Caco-2 (cell line): ENCODE measurements at regions not wholly inside any gene's neighbourhood (a gene's known extent, or its start where the extent isn't known, plus 50 kb on each side); places are given as distances from the start of the nearest gene placed in this dataset.

Source experiments
- BruUV-seq: library from RNA; stranded (reverse); fragments of 400-500 nt; replicated peaks from 2 replicates; lab custom pipeline; 2021; lab: Mats Ljungman, UMichigan
- CTCF ChIA-PET: fragments of 300-600 bp; sonication (Branson Sonifier 250); formaldehyde crosslinking; loops from one replicate; lab custom pipeline; 2022; ENCODE audit warnings: antibody characterized with exemption; lab: Charles Lee
- POLR2A ChIA-PET: fragments of 300-600 bp; sonication (Branson Sonifier 250); formaldehyde crosslinking; loops from one replicate; lab custom pipeline; 2022; ENCODE audit warnings: antibody characterized with exemption; lab: Charles Lee
- DNase-seq, 2 experiments: peaks; one replicate each; pipeline versions ENCODE4 v3.0.0 to v3.0.0-alpha.2; 2020 to 2022
- H3K27me3 ChIP-seq: replicated peaks from 2 replicates; pipeline ENCODE4 v1.6.0; 2011; ENCODE audit warnings: low read length; ENCODE audit not compliant: control insufficient read depth, insufficient read depth
- H3K36me3 ChIP-seq: 2 replicates; pipeline ENCODE4 v1.5.1; 2011; ENCODE audit warnings: low read length; ENCODE audit not compliant: control insufficient read depth, insufficient read depth
- H3K4me1 ChIP-seq: fragments of 250-450 bp; sonication (Bioruptor Pico); 2 replicates; pipeline ENCODE4 v1.5.1; 2020; ENCODE audit warnings: mild to moderate bottlenecking
- H3K4me3 ChIP-seq: 2 replicates; pipeline ENCODE4 v1.5.1; 2011; ENCODE audit warnings: low read depth, mild to moderate bottlenecking, control low read depth, low read length
- H3K9me3 ChIP-seq: fragments of 250-450 bp; sonication (Bioruptor Pico); 2 replicates; pipeline ENCODE4 v1.5.1; 2020; ENCODE audit warnings: mild to moderate bottlenecking, moderate library complexity
- H3K27ac Mint-ChIP-seq: one replicate; pipeline ENCODE4 v1.8.0; 2022; ENCODE audit warnings: mixed read lengths; ENCODE audit not compliant: unreplicated experiment
- H3K27me3 Mint-ChIP-seq: one replicate; pipeline ENCODE4 v1.8.0; 2022; ENCODE audit warnings: mixed read lengths; ENCODE audit not compliant: insufficient read depth, unreplicated experiment
- H3K36me3 Mint-ChIP-seq: one replicate; pipeline ENCODE4 v1.8.0; 2022; ENCODE audit warnings: mild to moderate bottlenecking, mixed read lengths; ENCODE audit not compliant: insufficient read depth, unreplicated experiment
- H3K4me1 Mint-ChIP-seq: one replicate; pipeline ENCODE4 v1.8.0; 2022; ENCODE audit warnings: low read depth, mixed read lengths; ENCODE audit not compliant: unreplicated experiment
- H3K4me3 Mint-ChIP-seq: one replicate; pipeline ENCODE4 v1.8.0; 2022; ENCODE audit warnings: mild to moderate bottlenecking, moderate library complexity, mixed read lengths; ENCODE audit not compliant: unreplicated experiment
- H3K9me3 Mint-ChIP-seq: one replicate; pipeline ENCODE4 v1.8.0; 2022; ENCODE audit warnings: mixed read lengths; ENCODE audit not compliant: unreplicated experiment
- intact Hi-C: fragments of 100-400 bp; cut with micrococcal nuclease; formaldehyde crosslinking; loops from one replicate; pipeline ENCODE4 v1.10.0; 2022; ENCODE audit not compliant: unreplicated experiment
- TF ChIP-seq, protein P1 (sequence below), 2 experiments: fragments of 200-600 bp in 1 of 2; IDR thresholded peaks; 1 replicate in 1 of 2; 2 replicates in 1 of 2; pipeline versions ENCODE4 v1.5.1 to v1.8.0; 2011 to 2022; ENCODE audit warnings: antibody characterized with exemption in 1 of 2, control low read depth in 1 of 2, inconsistent platforms in 1 of 2, low read depth in 1 of 2, low read length in 1 of 2, mild to moderate bottlenecking in 1 of 2, moderate library complexity in 1 of 2; ENCODE audit not compliant: insufficient read depth in 1 of 2, severe bottlenecking in 1 of 2, unreplicated experiment in 1 of 2

- no peak for DNase-seq
- BruUV-seq, result no TSS peak
- Histone ChIP-seq H3K27me3 (no peaks in the 10 kb centered on the region), H3K4me1 (peaks cover 15% of the 10 kb centered on the region; the same call in 1 of the 2 replicates), H3K4me3 (no peak overlapping the region), H3K9me3 (no peaks in the 10 kb centered on the region), H3K36me3 (no peaks in the 10 kb centered on the region)
- H3K4me3 Mint-ChIP-seq, result no peak overlapping the region
- H3K9me3 Mint-ChIP-seq, result no peaks in the 10 kb centered on the region
- H3K27me3 Mint-ChIP-seq, result no peaks in the 10 kb centered on the region
- H3K36me3 Mint-ChIP-seq, result peaks cover 7% of the 10 kb centered on the region
- no peak overlapping the region for H3K27ac Mint-ChIP-seq
- ChIA-PET POLR2A (no interaction called here), CTCF (no interaction called here)
- TF ChIP-seq, protein P1, sequence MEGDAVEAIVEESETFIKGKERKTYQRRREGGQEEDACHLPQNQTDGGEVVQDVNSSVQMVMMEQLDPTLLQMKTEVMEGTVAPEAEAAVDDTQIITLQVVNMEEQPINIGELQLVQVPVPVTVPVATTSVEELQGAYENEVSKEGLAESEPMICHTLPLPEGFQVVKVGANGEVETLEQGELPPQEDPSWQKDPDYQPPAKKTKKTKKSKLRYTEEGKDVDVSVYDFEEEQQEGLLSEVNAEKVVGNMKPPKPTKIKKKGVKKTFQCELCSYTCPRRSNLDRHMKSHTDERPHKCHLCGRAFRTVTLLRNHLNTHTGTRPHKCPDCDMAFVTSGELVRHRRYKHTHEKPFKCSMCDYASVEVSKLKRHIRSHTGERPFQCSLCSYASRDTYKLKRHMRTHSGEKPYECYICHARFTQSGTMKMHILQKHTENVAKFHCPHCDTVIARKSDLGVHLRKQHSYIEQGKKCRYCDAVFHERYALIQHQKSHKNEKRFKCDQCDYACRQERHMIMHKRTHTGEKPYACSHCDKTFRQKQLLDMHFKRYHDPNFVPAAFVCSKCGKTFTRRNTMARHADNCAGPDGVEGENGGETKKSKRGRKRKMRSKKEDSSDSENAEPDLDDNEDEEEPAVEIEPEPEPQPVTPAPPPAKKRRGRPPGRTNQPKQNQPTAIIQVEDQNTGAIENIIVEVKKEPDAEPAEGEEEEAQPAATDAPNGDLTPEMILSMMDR (IDR thresholded peaks at IDR 0.05; ENCODE audit: insufficient read depth in 1 of 2, low read depth in 1 of 2, low read length in 1 of 2, severe bottlenecking in 1 of 2, unreplicated experiment in 1 of 2), result no peak
- intact Hi-C loops, result loop anchor here (10.0 kb wide), 1 partner anchor 166 kb away; the partner anchor contains the start of gene HDAC4
- H3K4me1 Mint-ChIP-seq, result no peaks in the 10 kb centered on the region
Observed at GRCh38 chr2:239570216-239570925, 169.6 kb upstream of the HDAC4 start.

DNA sequence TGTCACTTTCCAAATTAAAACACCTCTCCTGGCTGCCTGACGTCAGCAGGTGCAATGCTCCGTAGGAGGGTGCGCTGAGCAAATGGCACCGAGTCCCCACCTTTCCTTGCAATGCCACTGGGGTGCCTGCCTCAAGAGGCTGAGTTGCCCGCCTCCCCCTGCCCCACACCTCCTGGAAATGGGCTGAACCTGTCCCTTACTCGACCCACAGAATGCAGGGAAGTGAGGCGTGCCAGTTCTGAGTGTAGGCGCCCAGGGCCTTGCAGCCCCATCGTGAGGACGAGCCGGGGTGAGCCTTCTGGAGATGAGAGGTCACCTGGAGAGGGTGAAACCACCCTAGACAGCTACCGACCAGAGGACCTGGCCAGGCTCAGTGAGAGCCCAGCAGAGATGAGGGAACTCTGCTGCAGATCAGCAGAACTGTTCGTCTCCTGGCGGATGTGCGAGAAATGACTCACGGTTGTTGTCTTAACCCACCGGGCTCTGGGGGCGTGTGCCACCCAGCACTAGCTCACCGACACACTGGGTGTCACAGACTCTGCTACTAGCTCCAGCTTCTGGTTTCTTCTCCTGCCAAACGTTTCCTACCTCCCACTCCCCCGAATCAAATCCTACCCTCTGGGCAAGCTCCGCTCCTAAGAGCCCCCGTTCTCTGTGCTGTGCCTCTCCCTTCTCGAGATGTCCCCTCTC is 168.7 kb upstream of the HDAC4 start:
- Histone ChIP-seq H3K4me1 (peaks cover 7% of the 10 kb centered on the region; the same call in 1 of the 2 replicates), H3K9me3 (no peaks in the 10 kb centered on the region), H3K4me3 (no peak overlapping the region), H3K36me3 (no peaks in the 10 kb centered on the region), H3K27me3 (no peaks in the 10 kb centered on the region)
- Mint-ChIP-seq H3K4me3 (no peak overlapping the region), H3K36me3 (peaks cover 3% of the 10 kb centered on the region), H3K9me3 (no peaks in the 10 kb centered on the region), H3K4me1 (no peaks in the 10 kb centered on the region), H3K27ac (no peak overlapping the region), H3K27me3 (no peaks in the 10 kb centered on the region)
- ChIA-PET CTCF (no interaction called here), POLR2A (no interaction called here)
- intact Hi-C loops, result loop anchor here (10.0 kb wide), 1 partner anchor 165 kb away; the partner anchor contains the start of gene HDAC4
- BruUV-seq, result no TSS peak
- DNase-seq, result no peak
- TF ChIP-seq, protein P1 (IDR thresholded peaks at IDR 0.05; ENCODE audit: insufficient read depth in 1 of 2, low read depth in 1 of 2, low read length in 1 of 2, severe bottlenecking in 1 of 2, unreplicated experiment in 1 of 2), result no peak

DNA sequence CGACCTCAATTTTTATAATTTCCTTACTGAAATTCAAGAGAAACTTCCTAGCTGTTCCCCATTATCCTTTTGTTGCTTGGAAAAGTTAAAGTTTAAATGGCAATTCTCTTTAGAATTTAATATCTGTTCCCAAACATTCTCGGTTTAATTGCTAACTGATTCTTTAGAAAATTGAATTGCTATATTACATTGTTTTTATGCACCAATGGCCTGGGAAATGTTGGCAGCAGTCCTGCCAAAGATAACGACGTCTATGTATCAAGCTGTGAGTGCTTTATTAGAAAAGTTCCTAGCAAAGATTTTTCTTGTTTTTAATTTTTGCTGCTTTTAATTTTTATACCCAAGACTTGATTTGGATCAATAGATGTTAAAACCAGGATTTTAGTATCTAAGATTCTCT is 167.8 kb upstream of the HDAC4 start:
- H3K36me3 ChIP-seq, result no peaks in the 10 kb centered on the region
- H3K36me3 Mint-ChIP-seq, result no peaks in the 10 kb centered on the region
- no peak overlapping the region for H3K4me3 ChIP-seq
- no peak for DNase-seq
- POLR2A ChIA-PET, result no interaction called here
- no peaks in the 10 kb centered on the region for H3K4me1 ChIP-seq
- no peak overlapping the region for H3K27ac Mint-ChIP-seq
- BruUV-seq, result no TSS peak
- TF ChIP-seq, protein P1 (IDR thresholded peaks at IDR 0.05; ENCODE audit: insufficient read depth in 1 of 2, low read depth in 1 of 2, low read length in 1 of 2, severe bottlenecking in 1 of 2, unreplicated experiment in 1 of 2), result no peak
- peaks cover 4% of the 10 kb centered on the region for H3K27me3 Mint-ChIP-seq
- CTCF ChIA-PET, result no interaction called here
- H3K9me3 ChIP-seq, result no peaks in the 10 kb centered on the region
- intact Hi-C loops, result no loop called here
- H3K27me3 ChIP-seq, result no peaks in the 10 kb centered on the region
- H3K4me3 Mint-ChIP-seq, result no peak overlapping the region
- no peaks in the 10 kb centered on the region for H3K4me1 Mint-ChIP-seq
- H3K9me3 Mint-ChIP-seq, result no peaks in the 10 kb centered on the region
